Thyroid gland (tissue), 4 donors: ENCODE measurements at regions not wholly inside any gene's neighbourhood (a gene's known extent, or its start where the extent isn't known, plus 50 kb on each side); places are given as distances from the start of the nearest gene placed in this dataset.
A peak's percentile ranks its signal among the peaks of the same experiment; 100 is the strongest.

ENCODE experiments used
- POLR2A ChIP-seq, 2 donors: fragments of 450-650 bp; IDR thresholded peaks; one replicate each; pipeline ENCODE4 v1.6.1; 2017; ENCODE audit warnings: antibody characterized with exemption in 2 of 2, mild to moderate bottlenecking in 2 of 2, moderate library complexity in 1 of 2
- TF ChIP-seq, protein P1 (sequence below), 6 experiments: fragments of 200-600 bp in 3 of 6; fragments of 450-650 bp in 3 of 6; sonication (generic) in 3 of 6; IDR thresholded peaks; one replicate each; pipeline ENCODE4 v1.5.1; 2016 to 2019; ENCODE audit warnings: antibody characterized with exemption in 6 of 6, mild to moderate bottlenecking in 2 of 6, inconsistent platforms in 1 of 6, moderate library complexity in 1 of 6

DNA sequence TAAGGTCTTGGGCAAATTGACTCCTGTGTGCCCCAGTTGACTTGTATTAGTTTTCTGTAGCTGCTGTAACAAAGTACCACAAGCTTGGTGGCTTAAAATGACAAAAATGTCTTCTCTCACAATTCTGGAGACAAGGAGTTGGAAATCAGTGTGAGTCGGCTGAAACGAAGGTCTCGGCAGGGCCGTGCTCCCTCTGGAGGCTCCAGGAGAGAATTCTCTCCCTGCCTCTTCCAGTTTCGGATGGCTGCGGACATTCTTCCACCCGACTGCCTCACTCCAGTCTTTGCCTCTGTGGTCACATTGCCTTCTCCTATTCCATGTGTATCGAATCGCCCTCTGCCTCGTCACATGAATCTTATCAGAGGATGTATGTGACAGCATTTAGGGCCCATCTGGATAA lies 66.0 kb upstream of the PHOX2B start:
- TF ChIP-seq, protein P1, sequence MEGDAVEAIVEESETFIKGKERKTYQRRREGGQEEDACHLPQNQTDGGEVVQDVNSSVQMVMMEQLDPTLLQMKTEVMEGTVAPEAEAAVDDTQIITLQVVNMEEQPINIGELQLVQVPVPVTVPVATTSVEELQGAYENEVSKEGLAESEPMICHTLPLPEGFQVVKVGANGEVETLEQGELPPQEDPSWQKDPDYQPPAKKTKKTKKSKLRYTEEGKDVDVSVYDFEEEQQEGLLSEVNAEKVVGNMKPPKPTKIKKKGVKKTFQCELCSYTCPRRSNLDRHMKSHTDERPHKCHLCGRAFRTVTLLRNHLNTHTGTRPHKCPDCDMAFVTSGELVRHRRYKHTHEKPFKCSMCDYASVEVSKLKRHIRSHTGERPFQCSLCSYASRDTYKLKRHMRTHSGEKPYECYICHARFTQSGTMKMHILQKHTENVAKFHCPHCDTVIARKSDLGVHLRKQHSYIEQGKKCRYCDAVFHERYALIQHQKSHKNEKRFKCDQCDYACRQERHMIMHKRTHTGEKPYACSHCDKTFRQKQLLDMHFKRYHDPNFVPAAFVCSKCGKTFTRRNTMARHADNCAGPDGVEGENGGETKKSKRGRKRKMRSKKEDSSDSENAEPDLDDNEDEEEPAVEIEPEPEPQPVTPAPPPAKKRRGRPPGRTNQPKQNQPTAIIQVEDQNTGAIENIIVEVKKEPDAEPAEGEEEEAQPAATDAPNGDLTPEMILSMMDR (IDR thresholded peaks at IDR 0.05): peak in 2 of 6 experiments; percentile 4 to 24
- no peak for TF ChIP-seq POLR2A (IDR thresholded peaks at IDR 0.05)
